CD4-positive, alpha-beta T cell treated with Interleukin-15 for 4 hours (primary cell): ENCODE measurements at regions not wholly inside any gene's neighbourhood (a gene's known extent, or its start where the extent isn't known, plus 50 kb on each side); places are given as distances from the start of the nearest gene placed in this dataset.
"Not testable (repeated sequence)": the region's sequence is repeated elsewhere in the genome, so short reads cannot be mapped to it uniquely, and the experiment has no call there.

ENCODE experiments used
- DNase-seq: peaks from one replicate; pipeline ENCODE4 v3.0.0-alpha.2; 2020; ENCODE audit warnings: low spot score

GRCh38 chr1:193438771-193439170 is 252.4 kb upstream of the B3GALT2 start:
- DNase-seq, result no peak

- DNase-seq, result no peak
Observed at GRCh38 chr1:193438312-193438711, 251.9 kb upstream of the B3GALT2 start.

DNA sequence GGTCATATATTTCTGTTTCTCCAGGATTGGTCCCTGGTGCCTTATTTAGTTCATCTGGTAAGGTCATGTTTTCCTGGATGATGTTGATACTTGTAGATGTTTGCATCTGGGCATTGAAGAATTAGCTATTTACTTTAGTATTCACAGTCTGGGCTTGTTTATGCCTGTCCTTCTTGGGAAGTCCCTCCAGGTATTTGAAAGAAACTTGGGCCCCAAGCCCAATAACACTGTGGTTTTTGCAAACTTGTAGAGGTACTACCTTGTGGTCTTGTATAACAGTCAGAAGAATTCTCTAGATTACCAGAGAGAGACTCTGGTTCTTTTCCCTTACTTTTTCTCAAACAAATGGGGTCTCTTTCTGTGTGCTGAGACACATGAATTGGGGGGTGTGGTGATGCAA is 251.4 kb upstream of the B3GALT2 start:
- no peak for DNase-seq

GRCh38 chr1:193437333-193437732 is 250.9 kb upstream of the B3GALT2 start:
- DNase-seq, result not testable (repeated sequence)

DNA sequence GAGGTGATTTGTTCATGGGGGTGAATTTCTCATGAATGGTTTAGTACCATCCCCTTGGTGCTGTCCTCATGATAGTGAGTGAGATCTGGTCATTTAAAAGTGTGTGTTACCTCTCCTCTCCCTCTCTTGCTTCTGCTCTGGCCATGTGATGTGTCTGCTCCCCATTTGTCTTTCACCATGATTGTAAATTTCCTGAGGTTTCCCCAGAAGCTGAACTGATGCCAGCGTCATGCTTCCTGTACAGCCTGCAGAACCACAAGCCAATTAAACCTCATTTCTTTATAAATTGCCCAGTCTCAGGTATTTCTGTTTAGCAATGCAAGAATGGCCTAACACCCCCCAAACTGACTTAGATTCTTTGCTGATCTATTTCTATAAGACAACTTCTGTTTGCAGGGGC is 249.4 kb upstream of the B3GALT2 start:
- no peak for DNase-seq

GRCh38 chr1:193434319-193434718 is 247.9 kb upstream of the B3GALT2 start:
- no peak for DNase-seq

DNA sequence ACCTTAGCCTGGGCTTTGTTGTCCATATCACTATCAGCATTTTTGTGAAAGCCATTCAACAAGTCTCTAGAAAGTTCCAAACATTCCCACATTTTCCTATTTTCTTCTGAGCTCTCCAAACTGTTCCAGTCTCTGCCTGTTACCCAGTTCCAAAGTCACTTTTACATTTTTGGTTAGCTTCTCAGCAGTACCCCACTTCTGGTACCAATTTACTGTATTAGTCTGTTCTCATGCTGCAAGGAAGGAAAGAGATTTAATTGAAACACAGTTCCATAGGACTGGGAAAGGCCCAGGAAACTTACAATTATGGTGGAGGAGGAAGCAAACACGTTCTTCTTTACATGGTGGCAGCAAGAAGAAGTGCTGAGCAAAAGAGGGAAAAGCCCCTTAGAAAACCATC is 247.2 kb upstream of the B3GALT2 start:
- DNase-seq, result no peak

- no peak for DNase-seq
Observed at GRCh38 chr1:193432979-193433587, 246.7 kb upstream of the B3GALT2 start.

GRCh38 chr1:193431265-193431977 is 245.0 kb upstream of the B3GALT2 start:
- DNase-seq, result no peak

DNA sequence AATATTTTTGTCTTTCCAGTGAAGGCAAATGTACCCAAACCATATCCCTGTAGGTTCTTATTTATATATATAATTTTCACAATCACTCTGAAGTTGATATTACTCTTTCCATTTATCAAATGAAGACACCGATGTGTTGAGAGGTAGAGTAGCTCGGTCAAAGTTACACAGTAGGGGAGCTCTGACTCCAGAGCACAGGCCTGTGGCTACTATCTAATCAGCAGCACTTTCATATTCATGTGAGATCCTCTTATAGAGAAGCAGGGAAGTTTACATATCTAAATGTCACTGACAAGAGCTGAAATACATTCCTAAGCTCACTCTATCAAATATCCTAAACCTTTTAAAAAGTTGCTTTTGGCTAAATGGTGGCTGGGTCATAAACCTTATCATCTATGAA is 241.1 kb upstream of the B3GALT2 start:
- no peak for DNase-seq

DNA sequence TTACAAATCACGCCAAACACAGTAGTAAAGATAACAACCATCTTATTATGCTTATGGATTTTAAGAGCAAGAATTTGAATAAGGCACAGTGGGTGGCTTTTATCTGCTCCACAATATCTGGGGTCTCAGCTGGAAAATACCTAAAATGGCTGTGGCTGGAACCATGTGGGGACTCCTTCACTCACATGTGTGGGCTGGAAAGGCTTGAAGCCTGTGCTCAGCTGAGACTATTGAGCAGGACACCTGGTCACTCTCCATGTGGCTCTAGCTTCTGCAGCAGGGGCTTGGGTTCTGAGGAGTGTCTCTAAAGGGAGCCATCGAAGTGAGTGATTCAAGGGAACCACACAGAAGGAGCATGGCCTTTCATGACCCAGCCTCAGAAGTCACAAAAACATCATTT is 239.6 kb upstream of the B3GALT2 start:
- no peak for DNase-seq

DNA sequence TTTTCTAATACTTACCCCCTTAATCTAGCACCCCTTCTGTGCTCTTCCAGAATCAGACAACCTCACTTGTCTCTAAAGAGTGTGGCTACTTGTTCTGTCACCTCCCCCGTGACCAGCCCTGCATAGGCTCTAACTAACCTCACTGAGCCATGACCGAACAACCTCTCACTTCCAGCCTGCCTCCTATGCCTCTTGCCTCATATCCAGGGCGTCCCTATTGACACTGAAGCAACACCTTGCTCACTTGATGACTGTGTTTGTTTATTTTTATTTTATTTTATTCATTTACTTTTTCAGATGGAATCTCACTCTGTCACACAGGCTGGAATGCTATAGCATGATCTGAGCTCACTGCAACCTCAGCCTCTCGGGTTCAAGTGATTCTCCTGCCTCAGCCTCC is 235.1 kb upstream of the B3GALT2 start:
- no peak for DNase-seq

DNA sequence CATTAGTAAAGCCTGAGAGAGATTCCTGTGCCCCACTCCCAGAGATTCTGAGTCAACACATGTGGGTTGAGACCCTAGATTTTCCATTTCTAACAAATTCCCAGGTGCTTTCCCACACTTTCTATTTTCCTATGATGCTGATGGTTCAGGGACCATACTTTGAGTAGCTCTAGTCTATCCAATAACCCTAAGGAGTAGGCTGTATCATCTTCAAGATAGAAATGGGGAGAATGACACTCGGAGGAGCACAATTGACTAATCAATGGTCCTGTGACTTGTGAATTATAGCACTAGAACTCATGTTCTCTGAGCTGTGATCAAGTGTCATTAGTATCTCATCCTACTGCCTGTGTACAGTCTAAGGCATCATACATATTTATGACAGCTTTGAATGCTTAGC is 232.9 kb upstream of the B3GALT2 start:
- no peak for DNase-seq

DNA sequence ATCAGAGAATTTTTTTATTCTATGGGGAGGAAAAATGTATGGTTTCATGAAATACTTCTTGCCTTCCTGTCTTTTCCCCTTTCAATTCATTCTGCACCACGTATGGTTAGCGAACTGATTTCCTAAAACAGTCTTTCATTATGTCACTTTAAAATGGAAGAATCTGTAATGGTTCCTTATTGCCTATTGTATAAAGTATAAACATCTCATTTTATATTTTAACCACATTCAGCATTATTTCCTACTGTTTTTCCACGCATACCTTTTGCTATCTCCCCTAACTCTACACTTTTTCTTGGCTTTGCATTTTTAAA is 232.3 kb upstream of the B3GALT2 start:
- DNase-seq, result no peak

DNA sequence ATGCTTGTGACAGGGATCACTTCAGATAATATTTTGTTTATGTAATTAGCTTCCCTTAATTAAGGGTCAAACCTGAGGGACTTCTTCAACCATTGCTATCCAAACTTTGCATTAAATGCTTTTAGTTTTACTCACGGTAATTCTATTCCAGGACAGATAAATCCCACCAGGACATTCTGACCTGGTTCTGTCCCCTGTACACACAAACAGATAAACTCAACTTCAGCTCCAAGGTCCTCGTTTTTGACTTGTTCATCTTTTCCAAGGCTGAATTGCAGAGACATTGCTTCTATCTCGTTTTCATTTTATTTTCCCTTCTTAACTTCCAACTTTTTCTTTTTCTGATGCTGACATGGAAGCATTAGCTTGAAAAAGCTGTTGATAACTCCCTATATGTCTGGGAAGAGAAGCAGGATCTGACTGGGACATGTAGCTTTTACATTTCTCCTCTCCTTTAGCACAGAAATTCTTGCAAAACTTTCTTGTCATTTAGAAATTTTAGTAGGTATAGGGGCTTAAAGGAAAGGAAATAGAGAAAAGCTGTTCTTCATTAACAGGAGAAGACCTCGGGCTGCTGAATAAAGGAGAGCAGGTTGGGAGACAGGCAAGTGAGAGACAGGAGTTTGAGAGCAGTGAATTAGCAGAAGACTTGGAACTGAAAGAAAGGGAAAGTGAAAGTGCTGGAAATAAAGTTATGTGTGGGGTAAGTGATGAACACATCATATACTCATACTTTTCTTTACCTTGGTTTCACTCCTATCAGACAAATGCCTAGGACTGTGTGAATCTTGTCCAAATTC is 231.7 kb upstream of the B3GALT2 start:
- peak; percentile 55 for DNase-seq

GRCh38 chr1:193417403-193417802 is 231.0 kb upstream of the B3GALT2 start:
- peak; percentile 45 for DNase-seq

DNA sequence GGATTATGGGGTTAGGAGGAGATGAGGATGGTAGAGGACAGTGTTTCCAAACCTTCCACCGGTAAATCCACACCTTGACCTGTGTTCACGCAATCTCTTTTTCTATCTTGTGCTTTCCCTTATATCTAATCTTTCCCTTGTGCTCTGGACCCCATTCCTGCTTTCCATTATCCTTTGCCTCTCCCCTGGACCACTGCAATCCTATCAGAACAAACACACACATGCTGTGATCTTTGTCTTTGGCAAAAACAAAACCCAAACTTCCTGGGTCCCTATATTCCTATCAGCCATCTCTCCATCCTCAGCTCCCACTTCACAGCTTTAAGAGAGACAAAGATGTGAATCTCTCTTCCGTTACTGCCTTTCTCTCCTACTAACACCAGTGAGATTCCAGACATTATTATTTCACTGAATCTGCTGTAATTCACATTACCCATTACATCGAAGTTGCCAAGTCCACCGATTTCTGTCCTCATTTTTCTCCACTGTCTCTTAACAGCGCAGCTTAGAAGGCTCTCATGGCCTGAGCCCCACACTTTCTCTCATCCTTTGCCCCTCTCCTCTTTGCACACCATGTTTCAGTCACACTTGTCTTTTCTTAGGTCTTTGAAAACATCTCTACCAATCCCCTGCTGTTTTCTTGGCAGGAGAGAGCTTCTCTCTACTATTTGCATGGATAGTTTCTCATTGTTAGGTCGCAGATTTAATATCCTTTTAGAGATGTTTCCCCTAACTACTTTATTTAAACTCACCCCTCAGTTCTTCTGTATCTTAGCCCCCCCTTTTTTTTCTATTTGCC is 230.0 kb upstream of the B3GALT2 start:
- no peak for DNase-seq

DNA sequence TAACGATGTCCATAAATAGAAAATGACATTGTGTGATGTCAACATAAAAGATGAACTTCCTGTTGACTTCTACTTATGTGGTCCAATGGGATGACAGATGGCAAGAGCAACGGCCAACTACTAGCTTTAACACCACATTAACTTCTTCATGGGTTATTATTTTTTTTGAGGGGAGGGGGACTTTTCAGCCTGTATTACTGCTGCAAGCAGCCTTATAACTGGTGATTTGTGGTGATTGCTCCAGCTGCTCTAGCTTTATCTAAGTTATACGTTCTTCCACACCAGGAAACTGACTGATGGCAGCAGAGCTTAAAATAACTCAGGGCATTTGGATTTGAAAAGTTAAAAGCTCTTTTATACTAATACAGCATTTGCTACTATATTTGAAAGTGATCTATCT is 228.8 kb upstream of the B3GALT2 start:
- no peak for DNase-seq

- DNase-seq, result no peak
Observed at GRCh38 chr1:193413376-193413775, 227.0 kb upstream of the B3GALT2 start.

DNA sequence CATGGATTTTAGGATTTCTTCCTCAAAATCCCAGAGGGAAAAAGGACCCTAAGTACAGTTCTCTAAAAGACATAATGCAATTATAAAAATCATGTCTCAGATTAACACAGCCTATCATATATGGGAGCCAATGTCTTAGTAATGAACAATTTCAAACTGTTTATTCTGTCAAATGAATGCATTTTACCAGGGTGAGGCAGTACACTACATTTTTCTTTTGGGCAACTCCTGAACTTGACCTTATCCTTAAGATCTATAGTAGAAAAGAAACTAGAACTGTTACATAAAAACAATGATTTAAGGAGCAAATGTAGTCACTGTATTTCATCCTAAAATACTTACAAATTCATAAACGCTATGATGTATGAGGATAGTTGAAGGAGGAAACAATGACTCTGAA is 226.3 kb upstream of the B3GALT2 start:
- DNase-seq, result no peak

GRCh38 chr1:193411714-193412113 is 225.3 kb upstream of the B3GALT2 start:
- peak; percentile 40 for DNase-seq

- no peak for DNase-seq
Observed at GRCh38 chr1:193411215-193411614, 224.8 kb upstream of the B3GALT2 start.
